ENCODE measurements at regions not wholly inside any gene's neighbourhood (a gene's known extent, or its start where the extent isn't known, plus 50 kb on each side); places are given as distances from the start of the nearest gene placed in this dataset.

DNA sequence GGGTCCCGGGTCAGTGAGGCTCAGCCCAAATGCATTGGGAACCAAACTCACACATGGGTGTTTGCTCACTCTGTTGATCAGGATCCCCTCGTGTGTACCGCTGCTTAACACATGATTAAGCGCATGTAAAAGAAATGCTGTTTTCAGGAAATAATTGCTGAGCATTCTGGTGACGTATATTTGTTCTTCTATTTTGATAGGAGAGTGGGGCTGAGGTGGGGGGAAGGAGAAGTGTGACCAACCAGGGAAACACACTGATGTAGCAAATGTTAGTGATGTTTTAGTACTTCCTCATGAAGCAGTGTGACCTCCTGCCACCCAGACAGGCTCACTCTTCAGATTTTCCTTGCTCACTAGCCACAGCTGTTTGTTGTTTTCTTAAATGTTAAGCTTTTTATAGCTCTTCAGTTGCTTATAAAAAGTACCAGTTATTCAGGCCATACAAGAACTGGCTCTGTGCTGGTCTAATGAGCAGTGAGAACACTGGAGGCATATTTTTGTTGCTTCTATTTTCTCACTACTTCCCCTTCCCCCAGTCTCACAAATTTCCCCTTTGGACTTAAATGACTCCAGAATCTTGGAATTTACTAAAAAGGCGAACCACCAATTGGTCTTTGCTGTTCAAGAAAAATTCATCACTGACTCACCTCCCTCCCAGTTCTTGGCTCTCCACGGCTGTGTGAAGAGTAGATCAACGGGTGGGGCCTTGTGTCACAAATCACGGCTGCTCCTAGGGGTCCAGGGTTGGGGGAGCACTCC is 79.2 kb upstream of the BACH2 start:
- POLR2A ChIA-PET: no interaction called here
- DNase-seq (ENCODE audit: extremely low spot score): no peak
- no peak for TF ChIP-seq CTCF (IDR thresholded peaks at IDR 0.05; ENCODE audit: control extremely low read depth, extremely low read depth, low read depth, missing control alignments)
- CTCF ChIA-PET: interaction anchor here (1.1 to 4.2 kb wide), 7 partner anchors 15 to 435 kb away, joined by 3 to 20 read pairs (median 4); no protein-coding TSS in a partner anchor

- ChIA-PET CTCF (interaction anchor here (1.4 to 4.2 kb wide), 2 partner anchors 10 to 19 kb away, joined by 3 to 20 read pairs; no protein-coding TSS in a partner anchor), POLR2A (no interaction called here)
- no peak for DNase-seq (ENCODE audit: extremely low spot score)
- no peak for TF ChIP-seq CTCF (IDR thresholded peaks at IDR 0.05; ENCODE audit: control extremely low read depth, extremely low read depth, low read depth, missing control alignments)
These were observed 77.6 kb upstream of the BACH2 start for GRCh38 chr6:90374201-90374600.

GRCh38 chr6:90372885-90373284 is 76.2 kb upstream of the BACH2 start:
- ChIA-PET POLR2A (no interaction called here), CTCF (interaction anchor here (1.0 to 4.2 kb wide), 4 partner anchors 10 to 106 kb away, joined by 3 to 20 read pairs (median 4); no protein-coding TSS in a partner anchor)
- no peak for TF ChIP-seq CTCF (IDR thresholded peaks at IDR 0.05; ENCODE audit: control extremely low read depth, extremely low read depth, low read depth, missing control alignments)
- DNase-seq (ENCODE audit: extremely low spot score): no peak

DNA sequence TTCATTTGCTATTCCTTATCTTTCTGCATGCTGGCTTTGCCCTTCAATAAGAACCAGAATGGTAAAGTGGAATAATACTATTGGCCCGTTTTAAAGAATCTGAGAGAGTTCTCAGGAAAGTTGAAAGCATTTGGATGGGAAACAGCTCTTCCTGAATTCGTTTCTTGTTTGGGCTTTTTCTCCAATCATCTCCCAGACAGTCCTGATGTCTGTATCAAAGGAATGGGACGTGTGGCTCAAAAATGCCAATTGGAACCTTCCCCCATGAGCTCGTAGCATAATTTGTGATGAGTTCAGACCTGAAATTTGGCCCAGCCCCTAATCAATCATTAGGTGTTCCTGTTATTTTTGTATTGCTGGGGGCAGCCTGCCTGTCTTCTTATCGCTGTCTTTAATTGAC is 75.8 kb upstream of the BACH2 start:
- POLR2A ChIA-PET: no interaction called here
- no peak for TF ChIP-seq CTCF (IDR thresholded peaks at IDR 0.05; ENCODE audit: control extremely low read depth, extremely low read depth, low read depth, missing control alignments)
- DNase-seq (ENCODE audit: extremely low spot score): no peak
- CTCF ChIA-PET: interaction anchor here (1.0 to 4.2 kb wide), 4 partner anchors 11 to 107 kb away, joined by 3 to 20 read pairs (median 4); no protein-coding TSS in a partner anchor

DNA sequence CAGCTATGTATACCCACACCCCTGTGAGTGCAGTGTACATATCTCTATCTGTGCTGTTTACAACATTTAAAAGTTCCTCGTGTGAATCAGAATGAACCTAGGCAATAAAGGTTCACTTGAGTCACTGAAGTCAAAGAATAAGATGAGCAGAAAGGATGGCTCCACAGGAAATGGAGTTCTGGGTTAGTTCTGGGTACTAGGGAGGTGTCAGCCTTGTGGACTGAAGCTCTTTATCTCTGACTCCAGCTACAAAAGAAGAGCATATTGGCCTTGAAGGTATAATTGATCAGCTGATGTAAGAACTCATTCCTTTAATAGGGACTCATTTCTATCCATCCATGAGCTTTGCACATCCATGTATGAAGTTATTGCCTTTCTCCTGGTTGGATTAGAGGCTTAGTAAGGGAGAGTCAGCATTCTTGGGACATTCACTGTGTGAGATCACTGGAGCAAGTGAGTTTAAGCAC is 73.9 kb upstream of the BACH2 start:
- ChIA-PET CTCF (interaction anchor here (0.8 to 1.9 kb wide), 8 partner anchors 9 to 430 kb away, joined by 3 to 6 read pairs (median 3); no protein-coding TSS in a partner anchor), POLR2A (no interaction called here)
- no peak for TF ChIP-seq CTCF (IDR thresholded peaks at IDR 0.05; ENCODE audit: control extremely low read depth, extremely low read depth, low read depth, missing control alignments)
- no peak for DNase-seq (ENCODE audit: extremely low spot score)

GRCh38 chr6:90369651-90370050 is 73.0 kb upstream of the BACH2 start:
- DNase-seq (ENCODE audit: extremely low spot score): no peak

More at GRCh38 chr6:90369651-90370050, 73.0 kb upstream of the BACH2 start:
- POLR2A ChIA-PET: no interaction called here
- CTCF ChIA-PET: interaction anchor here (1.5 to 1.9 kb wide), 4 partner anchors 9 to 429 kb away, joined by 4 to 6 read pairs (median 4); no protein-coding TSS in a partner anchor
- no peak for TF ChIP-seq CTCF (IDR thresholded peaks at IDR 0.05; ENCODE audit: control extremely low read depth, extremely low read depth, low read depth, missing control alignments)

All from GM10248 (cell line).